ENCODE measurements at regions not wholly inside any gene's neighbourhood (a gene's known extent, or its start where the extent isn't known, plus 50 kb on each side); places are given as distances from the start of the nearest gene placed in this dataset.

DNA sequence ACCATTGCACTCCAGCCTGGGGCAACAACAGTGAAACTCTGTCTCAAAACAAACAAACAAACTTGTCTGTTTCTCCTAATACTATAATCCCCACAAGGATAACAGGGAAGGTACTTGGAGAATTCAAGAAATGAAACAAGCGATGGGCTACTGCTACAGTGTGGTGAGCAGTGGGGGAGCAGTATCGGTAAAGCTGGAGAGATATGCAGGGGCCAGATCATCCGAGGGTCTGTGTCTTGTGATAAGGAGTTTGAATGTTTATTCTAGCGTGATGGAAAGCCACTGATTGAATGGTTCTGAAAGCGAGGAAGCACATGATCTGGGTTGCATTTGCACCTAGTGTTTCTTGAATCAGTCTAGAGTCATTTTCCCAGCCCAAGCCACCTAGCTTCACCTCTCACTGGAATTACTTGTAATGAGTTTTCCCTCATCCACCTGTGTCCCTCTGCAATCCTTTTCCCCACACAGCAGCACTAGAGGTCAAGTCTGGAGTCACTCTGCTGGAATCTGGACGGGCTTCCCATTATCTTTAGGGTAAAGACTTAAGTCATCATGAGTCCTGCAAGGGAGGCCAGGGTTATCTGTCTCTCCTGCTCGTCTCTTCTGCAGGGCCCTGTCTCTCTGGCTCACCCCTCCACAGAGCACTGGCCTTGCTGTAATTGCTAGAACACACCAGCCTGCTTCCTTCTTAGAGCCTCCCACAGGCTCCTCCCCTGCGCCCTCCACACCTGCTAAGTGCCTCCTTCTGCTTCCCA, 162.3 kb downstream of the KLF5 start:
- no peak for TF ChIP-seq POLR2A (IDR thresholded peaks at IDR 0.05; ENCODE audit: low read depth)
- TF ChIP-seq, protein P1, sequence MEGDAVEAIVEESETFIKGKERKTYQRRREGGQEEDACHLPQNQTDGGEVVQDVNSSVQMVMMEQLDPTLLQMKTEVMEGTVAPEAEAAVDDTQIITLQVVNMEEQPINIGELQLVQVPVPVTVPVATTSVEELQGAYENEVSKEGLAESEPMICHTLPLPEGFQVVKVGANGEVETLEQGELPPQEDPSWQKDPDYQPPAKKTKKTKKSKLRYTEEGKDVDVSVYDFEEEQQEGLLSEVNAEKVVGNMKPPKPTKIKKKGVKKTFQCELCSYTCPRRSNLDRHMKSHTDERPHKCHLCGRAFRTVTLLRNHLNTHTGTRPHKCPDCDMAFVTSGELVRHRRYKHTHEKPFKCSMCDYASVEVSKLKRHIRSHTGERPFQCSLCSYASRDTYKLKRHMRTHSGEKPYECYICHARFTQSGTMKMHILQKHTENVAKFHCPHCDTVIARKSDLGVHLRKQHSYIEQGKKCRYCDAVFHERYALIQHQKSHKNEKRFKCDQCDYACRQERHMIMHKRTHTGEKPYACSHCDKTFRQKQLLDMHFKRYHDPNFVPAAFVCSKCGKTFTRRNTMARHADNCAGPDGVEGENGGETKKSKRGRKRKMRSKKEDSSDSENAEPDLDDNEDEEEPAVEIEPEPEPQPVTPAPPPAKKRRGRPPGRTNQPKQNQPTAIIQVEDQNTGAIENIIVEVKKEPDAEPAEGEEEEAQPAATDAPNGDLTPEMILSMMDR (IDR thresholded peaks at IDR 0.05) = no peak
- TF ChIP-seq EP300 (IDR thresholded peaks at IDR 0.05) = no peak
- no peak for TF ChIP-seq POLR2AphosphoS5 (IDR thresholded peaks at IDR 0.05)

Measured in esophagus muscularis mucosa (tissue), 4 donors.